Psoas muscle (tissue), 7 donors: ENCODE measurements at regions not wholly inside any gene's neighbourhood (a gene's known extent, or its start where the extent isn't known, plus 50 kb on each side); places are given as distances from the start of the nearest gene placed in this dataset.

Experiments
- ATAC-seq, 4 donors: fragments of 200-7000 bp; cut with Tn5 transposase; one replicate each; pipeline ENCODE4 v1.9.1; 2020; ENCODE audit warnings: moderate library complexity in 3 of 4, mild to moderate bottlenecking in 2 of 4
- DNase-seq, 2 donors: peaks; one replicate each; pipeline ENCODE4 v3.0.0-alpha.2; 2020
- H3K27ac ChIP-seq: fragments of 200-600 bp; one replicate; pipeline ENCODE4 v1.8.0; 2022
- H3K27me3 ChIP-seq, 3 donors: fragments of 200-600 bp in 1 of 3; one replicate each; pipeline versions ENCODE4 v1.6.1 to v1.8.0; 2013 to 2022; ENCODE audit warnings: low read length in 2 of 3, mild to moderate bottlenecking in 2 of 3, moderate library complexity in 1 of 3; ENCODE audit not compliant: insufficient read depth in 3 of 3
- H3K36me3 ChIP-seq, 2 donors: fragments of 200-600 bp in 1 of 2; one replicate each; pipeline versions ENCODE4 v1.6.1 to v1.8.0; 2013 to 2022; ENCODE audit warnings: low read depth in 1 of 2, mild to moderate bottlenecking in 1 of 2, moderate library complexity in 1 of 2; ENCODE audit not compliant: insufficient read depth in 1 of 2
- H3K4me1 ChIP-seq: fragments of 200-600 bp; one replicate; pipeline ENCODE4 v1.8.0; 2022
- H3K4me3 ChIP-seq: fragments of 200-600 bp; one replicate; pipeline ENCODE4 v1.8.0; 2022; ENCODE audit warnings: mild to moderate bottlenecking
- H3K9me3 ChIP-seq: fragments of 200-600 bp; one replicate; pipeline ENCODE4 v1.8.0; 2022
- WGBS, 3 donors: extraction: QIAGEN DNeasy Blood & Tissue Kit; methylation state at CpG; one replicate each; pipeline versions ENCODE4 v1.1.6 to v1.1.7; 2013; 5-methylcytosine and 5-hydroxymethylcytosine counted together
- intact Hi-C, 2 donors: fragments of 100-400 bp; cut with DNase I; formaldehyde crosslinking; loops; one replicate each; pipeline versions ENCODE4 v1.11.0 to v1.14.2; 2022
- TF ChIP-seq, protein P1 (sequence below): fragments of 200-600 bp; IDR thresholded peaks from one replicate; pipeline ENCODE4 v1.8.0; 2022; ENCODE audit warnings: antibody characterized with exemption
- donor health status: healthy with polysubstance abuse.
- donor health status: DM: no; HTN: no; CAD: no; lungs with moderate emphysema.
- donor health status: Bipolar disorder and iron deficiency.
- donor health status: healthy.
- donor health status: DM: yes; HTN: yes; CAD: no.
- donor health status: DM: no; HTN: no; CAD: no.
- donor health status: DM: yes; HTN: yes; CAD: no.

- Histone ChIP-seq H3K36me3 (no peaks in the 10 kb centered on the region), H3K4me1 (no peaks in the 10 kb centered on the region), H3K9me3 (no peaks in the 10 kb centered on the region), H3K27me3 (peaks cover 0 to 3% (median 0%) of the 10 kb centered on the region in 3 donors), H3K27ac (no peak overlapping the region), H3K4me3 (no peak overlapping the region)
- WGBS, 3 donors, result 65 to 67% (median 66%) methylated on average over 4 of the region's 4 CpGs
- TF ChIP-seq, protein P1, sequence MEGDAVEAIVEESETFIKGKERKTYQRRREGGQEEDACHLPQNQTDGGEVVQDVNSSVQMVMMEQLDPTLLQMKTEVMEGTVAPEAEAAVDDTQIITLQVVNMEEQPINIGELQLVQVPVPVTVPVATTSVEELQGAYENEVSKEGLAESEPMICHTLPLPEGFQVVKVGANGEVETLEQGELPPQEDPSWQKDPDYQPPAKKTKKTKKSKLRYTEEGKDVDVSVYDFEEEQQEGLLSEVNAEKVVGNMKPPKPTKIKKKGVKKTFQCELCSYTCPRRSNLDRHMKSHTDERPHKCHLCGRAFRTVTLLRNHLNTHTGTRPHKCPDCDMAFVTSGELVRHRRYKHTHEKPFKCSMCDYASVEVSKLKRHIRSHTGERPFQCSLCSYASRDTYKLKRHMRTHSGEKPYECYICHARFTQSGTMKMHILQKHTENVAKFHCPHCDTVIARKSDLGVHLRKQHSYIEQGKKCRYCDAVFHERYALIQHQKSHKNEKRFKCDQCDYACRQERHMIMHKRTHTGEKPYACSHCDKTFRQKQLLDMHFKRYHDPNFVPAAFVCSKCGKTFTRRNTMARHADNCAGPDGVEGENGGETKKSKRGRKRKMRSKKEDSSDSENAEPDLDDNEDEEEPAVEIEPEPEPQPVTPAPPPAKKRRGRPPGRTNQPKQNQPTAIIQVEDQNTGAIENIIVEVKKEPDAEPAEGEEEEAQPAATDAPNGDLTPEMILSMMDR, result no peak
- ATAC-seq (no peak), DNase-seq (no peak)
- intact Hi-C loops, result no loop called here
These were observed 377.8 kb downstream of the SOX9 start for GRCh38 chr17:72498364-72499210.

- DNase-seq (no peak), ATAC-seq (no peak)
- no peaks in the 10 kb centered on the region for H3K36me3 ChIP-seq
- WGBS, 3 donors, result 68 to 79% (median 68%) methylated on average over 28 of the region's 28 CpGs
- no peaks in the 10 kb centered on the region for H3K4me1 ChIP-seq
- no peak overlapping the region for H3K27ac ChIP-seq
- H3K9me3 ChIP-seq, result no peaks in the 10 kb centered on the region
- TF ChIP-seq, protein P1, result no peak
- H3K27me3 ChIP-seq, result peaks cover 0 to 3% (median 0%) of the 10 kb centered on the region in 3 donors
- intact Hi-C loops, result no loop called here
- H3K4me3 ChIP-seq, result no peak overlapping the region
These were observed 380.9 kb downstream of the SOX9 start for GRCh38 chr17:72501404-72502370.

GRCh38 chr17:72502371-72503341 is 381.8 kb downstream of the SOX9 start:
- Histone ChIP-seq H3K9me3 (no peaks in the 10 kb centered on the region), H3K36me3 (no peaks in the 10 kb centered on the region), H3K27me3 (peaks cover 0 to 3% (median 0%) of the 10 kb centered on the region in 3 donors), H3K4me1 (no peaks in the 10 kb centered on the region), H3K27ac (no peak overlapping the region), H3K4me3 (no peak overlapping the region)
- WGBS, 3 donors, result 43 to 54% (median 47%) methylated on average over 19 of the region's 19 CpGs
- ATAC-seq (no peak), DNase-seq (no peak)
- intact Hi-C loops, result no loop called here
- TF ChIP-seq, protein P1, result no peak

DNA sequence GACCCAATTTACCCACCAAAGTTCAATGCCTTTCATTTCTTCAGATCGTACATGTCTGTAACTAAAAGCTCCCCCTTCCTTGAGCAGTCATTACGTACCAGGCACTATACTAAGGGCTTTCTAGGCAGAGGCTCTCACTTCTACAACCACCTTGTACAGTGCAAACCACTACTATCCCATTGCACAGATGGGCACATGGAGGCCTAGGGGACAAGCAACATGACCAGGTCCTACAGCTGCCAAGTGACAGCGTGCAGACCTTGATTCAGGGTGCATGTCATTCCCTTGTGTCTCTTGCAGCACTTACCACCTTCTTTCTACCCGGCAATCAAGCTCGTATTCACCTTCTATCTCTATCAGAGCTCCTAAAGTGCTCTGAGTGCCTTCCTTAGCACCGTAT is 382.7 kb downstream of the SOX9 start:
- H3K36me3 ChIP-seq, result no peaks in the 10 kb centered on the region
- intact Hi-C loops, result no loop called here
- no peak for ATAC-seq
- H3K9me3 ChIP-seq, result no peaks in the 10 kb centered on the region
- peaks cover 0 to 3% (median 0%) of the 10 kb centered on the region in 3 donors for H3K27me3 ChIP-seq
- 94 to 96% (median 94%) methylated on average over 6 of the region's 6 CpGs for whole genome bisulfite sequencing, 3 donors
- TF ChIP-seq, protein P1, result no peak
- H3K4me1 ChIP-seq, result no peaks in the 10 kb centered on the region
- H3K4me3 ChIP-seq, result no peak overlapping the region
- no peak for DNase-seq
- H3K27ac ChIP-seq, result no peak overlapping the region
